ENCODE measurements at regions not wholly inside any gene's neighbourhood (a gene's known extent, or its start where the extent isn't known, plus 50 kb on each side); places are given as distances from the start of the nearest gene placed in this dataset.

DNA sequence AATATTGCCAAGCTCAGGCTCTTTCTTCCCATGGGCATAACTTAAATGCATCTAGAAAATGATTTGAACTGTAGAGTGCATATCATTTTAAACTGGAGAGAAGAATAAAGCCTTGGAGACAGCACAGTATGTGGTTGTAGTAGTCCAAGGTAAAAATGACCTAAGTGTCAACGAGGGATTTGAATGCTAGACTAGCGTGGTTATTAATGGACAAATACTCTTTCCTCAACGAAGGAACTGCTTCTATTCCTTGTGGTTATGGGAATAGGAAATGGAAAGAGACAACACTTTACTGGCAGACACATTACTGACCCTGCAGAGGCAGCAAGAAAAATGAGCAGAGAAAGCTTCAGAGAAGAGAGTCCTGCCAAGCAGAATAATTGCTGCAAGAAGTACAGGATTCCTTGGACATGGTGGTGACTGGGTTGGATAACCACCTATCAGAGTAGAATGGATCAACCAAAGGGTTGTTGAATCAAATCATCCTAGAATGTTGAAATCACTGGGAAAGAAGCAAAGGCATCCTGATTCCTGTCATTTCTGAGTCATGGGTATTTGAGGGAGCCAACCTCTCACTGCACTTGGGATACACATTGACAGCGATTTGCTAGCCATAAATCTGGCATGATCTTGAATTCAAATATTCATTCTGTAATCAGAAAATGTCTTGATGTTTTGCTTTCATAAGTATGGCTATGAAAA, 258.1 kb upstream of the EPHA7 start:
- ChIA-PET POLR2A (no interaction called here), CTCF (no interaction called here)
- Histone ChIP-seq H3K27ac (ENCODE audit: low read depth in 2 of 2, low read length in 1 of 2) (no peak overlapping the region), H3K36me3 (replicated peaks in 1 of 2; ENCODE audit: control insufficient read depth in 1 of 2, insufficient read depth in 2 of 2, low read length in 1 of 2) (no peaks in the 10 kb centered on the region), H3K4me2 (no peak overlapping the region), H3K9me3 (no peaks in the 10 kb centered on the region), H3K4me1 (ENCODE audit: control insufficient read depth in 1 of 2, insufficient read depth in 2 of 2, low read depth in 1 of 2, low read length in 1 of 2) (no peaks in the 10 kb centered on the region), H3K4me3 (ENCODE audit: low read depth in 2 of 2, low read length in 1 of 2) (no peak overlapping the region), H3K9me2 (no peaks in the 10 kb centered on the region), H3K79me2 (ENCODE audit: insufficient read depth) (no peaks in the 10 kb centered on the region), H4K20me1 (ENCODE audit: insufficient read depth) (no peaks in the 10 kb centered on the region), H3K27me3 (ENCODE audit: insufficient read depth) (no peaks in the 10 kb centered on the region), H2AFZ (ENCODE audit: low read depth) (no peak overlapping the region), H3F3A (replicated peaks; ENCODE audit: insufficient read depth) (no peaks in the 10 kb centered on the region), H3K9ac (no peak overlapping the region)
- WGBS (ENCODE audit: low lambda C conversion rate) = 6% methylated on average over 4 of the region's 4 CpGs
- TF ChIP-seq, protein P1, sequence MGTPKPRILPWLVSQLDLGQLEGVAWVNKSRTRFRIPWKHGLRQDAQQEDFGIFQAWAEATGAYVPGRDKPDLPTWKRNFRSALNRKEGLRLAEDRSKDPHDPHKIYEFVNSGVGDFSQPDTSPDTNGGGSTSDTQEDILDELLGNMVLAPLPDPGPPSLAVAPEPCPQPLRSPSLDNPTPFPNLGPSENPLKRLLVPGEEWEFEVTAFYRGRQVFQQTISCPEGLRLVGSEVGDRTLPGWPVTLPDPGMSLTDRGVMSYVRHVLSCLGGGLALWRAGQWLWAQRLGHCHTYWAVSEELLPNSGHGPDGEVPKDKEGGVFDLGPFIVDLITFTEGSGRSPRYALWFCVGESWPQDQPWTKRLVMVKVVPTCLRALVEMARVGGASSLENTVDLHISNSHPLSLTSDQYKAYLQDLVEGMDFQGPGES (IDR thresholded peaks at IDR 0.05; ENCODE audit: low read depth, low read length) = no peak
- no peak for TF ChIP-seq YY1 (IDR thresholded peaks at IDR 0.05; ENCODE audit: low read depth)
- no peak for DNase-seq

DNA sequence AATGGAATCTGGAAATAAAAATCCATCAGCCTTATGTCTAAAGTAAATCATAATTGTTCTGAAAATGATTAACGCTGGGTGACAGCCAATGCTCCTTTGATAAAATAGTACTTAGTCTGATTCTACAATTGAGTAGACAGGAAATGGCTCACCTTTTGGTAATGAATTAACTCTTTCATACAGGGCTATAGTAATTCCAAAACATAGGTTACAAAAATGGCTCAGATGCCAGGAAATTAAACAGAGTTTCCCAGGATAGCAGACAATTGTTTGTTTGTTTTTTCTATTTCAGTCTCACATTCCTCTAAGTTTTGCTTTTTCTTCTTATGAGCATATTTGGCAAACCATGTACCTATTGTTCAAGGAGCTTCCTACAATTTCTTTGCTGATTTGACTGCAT, 257.2 kb upstream of the EPHA7 start:
- CTCF ChIA-PET = interaction anchor here (0.5 kb wide), 1 partner anchor 302 kb away, joined by 3 read pairs; no protein-coding TSS in a partner anchor
- H2AFZ ChIP-seq (ENCODE audit: low read depth) = no peak overlapping the region
- H3K27ac ChIP-seq (ENCODE audit: low read depth in 2 of 2, low read length in 1 of 2) = no peak overlapping the region
- H3K4me2 ChIP-seq = no peak overlapping the region
- H4K20me1 ChIP-seq (ENCODE audit: insufficient read depth) = no peaks in the 10 kb centered on the region
- WGBS (ENCODE audit: low lambda C conversion rate) = 69% methylated on average over 1 of the region's 1 CpG
- H3K9me3 ChIP-seq = no peaks in the 10 kb centered on the region
- POLR2A ChIA-PET = no interaction called here
- H3K9ac ChIP-seq = no peak overlapping the region
- H3K4me3 ChIP-seq (ENCODE audit: low read depth in 2 of 2, low read length in 1 of 2) = no peak overlapping the region
- H3K9me2 ChIP-seq = no peaks in the 10 kb centered on the region
- H3K27me3 ChIP-seq (ENCODE audit: insufficient read depth) = no peaks in the 10 kb centered on the region
- no peaks in the 10 kb centered on the region for H3K79me2 ChIP-seq (ENCODE audit: insufficient read depth)
- DNase-seq = no peak
- H3F3A ChIP-seq (replicated peaks; ENCODE audit: insufficient read depth) = no peaks in the 10 kb centered on the region
- H3K36me3 ChIP-seq (replicated peaks in 1 of 2; ENCODE audit: control insufficient read depth in 1 of 2, insufficient read depth in 2 of 2, low read length in 1 of 2) = no peaks in the 10 kb centered on the region
- H3K4me1 ChIP-seq (ENCODE audit: control insufficient read depth in 1 of 2, insufficient read depth in 2 of 2, low read depth in 1 of 2, low read length in 1 of 2) = no peaks in the 10 kb centered on the region
- TF ChIP-seq RCOR1 (IDR thresholded peaks at IDR 0.05; ENCODE audit: low read length) (no peak), RFX5 (IDR thresholded peaks at IDR 0.05; ENCODE audit: low read length) (no peak), ELF1 (IDR thresholded peaks at IDR 0.05) (no peak), GATA2 (CRISPR knock-in tag; IDR thresholded peaks at IDR 0.05) (no peak), CHD2 (IDR thresholded peaks at IDR 0.05; ENCODE audit: low read length, partially characterized antibody) (no peak), EP300 (IDR thresholded peaks at IDR 0.05; ENCODE audit: borderline replicate concordance in 1 of 2, low read depth in 1 of 2, low read length in 1 of 2) (no peak), MXI1 (IDR thresholded peaks at IDR 0.05; ENCODE audit: low read depth, low read length) (no peak), POLR2AphosphoS5 (IDR thresholded peaks at IDR 0.05; ENCODE audit: low read depth, low read length) (no peak), TAF1 (IDR thresholded peaks at IDR 0.05; ENCODE audit: borderline replicate concordance, low read depth, low read length) (no peak), YY1 (IDR thresholded peaks at IDR 0.05; ENCODE audit: low read depth) (no peak)
- TF ChIP-seq, protein P2, sequence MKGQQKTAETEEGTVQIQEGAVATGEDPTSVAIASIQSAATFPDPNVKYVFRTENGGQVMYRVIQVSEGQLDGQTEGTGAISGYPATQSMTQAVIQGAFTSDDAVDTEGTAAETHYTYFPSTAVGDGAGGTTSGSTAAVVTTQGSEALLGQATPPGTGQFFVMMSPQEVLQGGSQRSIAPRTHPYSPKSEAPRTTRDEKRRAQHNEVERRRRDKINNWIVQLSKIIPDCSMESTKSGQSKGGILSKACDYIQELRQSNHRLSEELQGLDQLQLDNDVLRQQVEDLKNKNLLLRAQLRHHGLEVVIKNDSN (IDR thresholded peaks at IDR 0.05; ENCODE audit: borderline replicate concordance, low read depth) = no peak
- TF ChIP-seq, protein P3, sequence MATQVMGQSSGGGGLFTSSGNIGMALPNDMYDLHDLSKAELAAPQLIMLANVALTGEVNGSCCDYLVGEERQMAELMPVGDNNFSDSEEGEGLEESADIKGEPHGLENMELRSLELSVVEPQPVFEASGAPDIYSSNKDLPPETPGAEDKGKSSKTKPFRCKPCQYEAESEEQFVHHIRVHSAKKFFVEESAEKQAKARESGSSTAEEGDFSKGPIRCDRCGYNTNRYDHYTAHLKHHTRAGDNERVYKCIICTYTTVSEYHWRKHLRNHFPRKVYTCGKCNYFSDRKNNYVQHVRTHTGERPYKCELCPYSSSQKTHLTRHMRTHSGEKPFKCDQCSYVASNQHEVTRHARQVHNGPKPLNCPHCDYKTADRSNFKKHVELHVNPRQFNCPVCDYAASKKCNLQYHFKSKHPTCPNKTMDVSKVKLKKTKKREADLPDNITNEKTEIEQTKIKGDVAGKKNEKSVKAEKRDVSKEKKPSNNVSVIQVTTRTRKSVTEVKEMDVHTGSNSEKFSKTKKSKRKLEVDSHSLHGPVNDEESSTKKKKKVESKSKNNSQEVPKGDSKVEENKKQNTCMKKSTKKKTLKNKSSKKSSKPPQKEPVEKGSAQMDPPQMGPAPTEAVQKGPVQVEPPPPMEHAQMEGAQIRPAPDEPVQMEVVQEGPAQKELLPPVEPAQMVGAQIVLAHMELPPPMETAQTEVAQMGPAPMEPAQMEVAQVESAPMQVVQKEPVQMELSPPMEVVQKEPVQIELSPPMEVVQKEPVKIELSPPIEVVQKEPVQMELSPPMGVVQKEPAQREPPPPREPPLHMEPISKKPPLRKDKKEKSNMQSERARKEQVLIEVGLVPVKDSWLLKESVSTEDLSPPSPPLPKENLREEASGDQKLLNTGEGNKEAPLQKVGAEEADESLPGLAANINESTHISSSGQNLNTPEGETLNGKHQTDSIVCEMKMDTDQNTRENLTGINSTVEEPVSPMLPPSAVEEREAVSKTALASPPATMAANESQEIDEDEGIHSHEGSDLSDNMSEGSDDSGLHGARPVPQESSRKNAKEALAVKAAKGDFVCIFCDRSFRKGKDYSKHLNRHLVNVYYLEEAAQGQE (IDR thresholded peaks at IDR 0.05; ENCODE audit: low read depth, low read length) = no peak
- TF ChIP-seq, protein P4, sequence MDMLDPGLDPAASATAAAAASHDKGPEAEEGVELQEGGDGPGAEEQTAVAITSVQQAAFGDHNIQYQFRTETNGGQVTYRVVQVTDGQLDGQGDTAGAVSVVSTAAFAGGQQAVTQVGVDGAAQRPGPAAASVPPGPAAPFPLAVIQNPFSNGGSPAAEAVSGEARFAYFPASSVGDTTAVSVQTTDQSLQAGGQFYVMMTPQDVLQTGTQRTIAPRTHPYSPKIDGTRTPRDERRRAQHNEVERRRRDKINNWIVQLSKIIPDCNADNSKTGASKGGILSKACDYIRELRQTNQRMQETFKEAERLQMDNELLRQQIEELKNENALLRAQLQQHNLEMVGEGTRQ (IDR thresholded peaks at IDR 0.05; ENCODE audit: borderline replicate concordance, low read depth, low read length) = no peak
- TF ChIP-seq, protein P5, sequence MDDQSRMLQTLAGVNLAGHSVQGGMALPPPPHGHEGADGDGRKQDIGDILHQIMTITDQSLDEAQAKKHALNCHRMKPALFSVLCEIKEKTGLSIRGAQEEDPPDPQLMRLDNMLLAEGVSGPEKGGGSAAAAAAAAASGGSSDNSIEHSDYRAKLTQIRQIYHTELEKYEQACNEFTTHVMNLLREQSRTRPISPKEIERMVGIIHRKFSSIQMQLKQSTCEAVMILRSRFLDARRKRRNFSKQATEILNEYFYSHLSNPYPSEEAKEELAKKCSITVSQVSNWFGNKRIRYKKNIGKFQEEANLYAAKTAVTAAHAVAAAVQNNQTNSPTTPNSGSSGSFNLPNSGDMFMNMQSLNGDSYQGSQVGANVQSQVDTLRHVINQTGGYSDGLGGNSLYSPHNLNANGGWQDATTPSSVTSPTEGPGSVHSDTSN (IDR thresholded peaks at IDR 0.05) = no peak
- TF ChIP-seq, protein P6, sequence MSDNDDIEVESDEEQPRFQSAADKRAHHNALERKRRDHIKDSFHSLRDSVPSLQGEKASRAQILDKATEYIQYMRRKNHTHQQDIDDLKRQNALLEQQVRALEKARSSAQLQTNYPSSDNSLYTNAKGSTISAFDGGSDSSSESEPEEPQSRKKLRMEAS (IDR thresholded peaks at IDR 0.05; ENCODE audit: low read depth) = no peak
- TF ChIP-seq, protein P7, sequence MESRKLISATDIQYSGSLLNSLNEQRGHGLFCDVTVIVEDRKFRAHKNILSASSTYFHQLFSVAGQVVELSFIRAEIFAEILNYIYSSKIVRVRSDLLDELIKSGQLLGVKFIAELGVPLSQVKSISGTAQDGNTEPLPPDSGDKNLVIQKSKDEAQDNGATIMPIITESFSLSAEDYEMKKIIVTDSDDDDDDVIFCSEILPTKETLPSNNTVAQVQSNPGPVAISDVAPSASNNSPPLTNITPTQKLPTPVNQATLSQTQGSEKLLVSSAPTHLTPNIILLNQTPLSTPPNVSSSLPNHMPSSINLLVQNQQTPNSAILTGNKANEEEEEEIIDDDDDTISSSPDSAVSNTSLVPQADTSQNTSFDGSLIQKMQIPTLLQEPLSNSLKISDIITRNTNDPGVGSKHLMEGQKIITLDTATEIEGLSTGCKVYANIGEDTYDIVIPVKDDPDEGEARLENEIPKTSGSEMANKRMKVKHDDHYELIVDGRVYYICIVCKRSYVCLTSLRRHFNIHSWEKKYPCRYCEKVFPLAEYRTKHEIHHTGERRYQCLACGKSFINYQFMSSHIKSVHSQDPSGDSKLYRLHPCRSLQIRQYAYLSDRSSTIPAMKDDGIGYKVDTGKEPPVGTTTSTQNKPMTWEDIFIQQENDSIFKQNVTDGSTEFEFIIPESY (IDR thresholded peaks at IDR 0.05; ENCODE audit: borderline replicate concordance, low read depth) = no peak

Data from SK-N-SH (cell line).